ENCODE measurements at regions not wholly inside any gene's neighbourhood (a gene's known extent, or its start where the extent isn't known, plus 50 kb on each side); places are given as distances from the start of the nearest gene placed in this dataset.

- no peak overlapping the region for H3K27ac ChIP-seq (ENCODE audit: low read length)
- peaks cover 0 to 14% of the 10 kb centered on the region in 2 experiments for H3K27me3 ChIP-seq (replicated peaks in 1 of 2; ENCODE audit: control insufficient read depth in 2 of 2, extremely low read depth in 1 of 2, insufficient read depth in 2 of 2, low read length in 1 of 2)
- Mint-ChIP-seq H3K9me3 (no peaks in the 10 kb centered on the region), H3K27ac (no peak overlapping the region), H3K27me3 (peaks cover 14 to 19% of the 10 kb centered on the region in 2 donors), H3K36me3 (no peaks in the 10 kb centered on the region), H3K4me1 (peaks cover 0 to 6% (median 0%) of the 10 kb centered on the region in 3 donors), H3K4me3 (no peak overlapping the region)
- POLR2A ChIA-PET: no interaction called here
- ATAC-seq (replicated peaks in 1 of 4): no peak
- DNase-seq: no peak
- H3K36me3 ChIP-seq (ENCODE audit: control insufficient read depth in 2 of 2, extremely low read depth in 1 of 2, insufficient read depth in 1 of 2, low read length in 1 of 2): no peaks in the 10 kb centered on the region
- H3K9me3 ChIP-seq: no peaks in the 10 kb centered on the region
- no peak overlapping the region for H3K4me3 ChIP-seq (ENCODE audit: control insufficient read depth in 1 of 2, extremely low read depth in 1 of 2, low read length in 1 of 2)
- CTCF ChIA-PET: no interaction called here
- no peaks in the 10 kb centered on the region for H3K4me1 ChIP-seq (ENCODE audit: control insufficient read depth in 1 of 2, extremely low read depth in 1 of 2, insufficient read depth in 2 of 2, low read length in 2 of 2)
Measured at GRCh38 chr2:70397186-70397585, 95.3 kb upstream of the FAM136A start.

DNA sequence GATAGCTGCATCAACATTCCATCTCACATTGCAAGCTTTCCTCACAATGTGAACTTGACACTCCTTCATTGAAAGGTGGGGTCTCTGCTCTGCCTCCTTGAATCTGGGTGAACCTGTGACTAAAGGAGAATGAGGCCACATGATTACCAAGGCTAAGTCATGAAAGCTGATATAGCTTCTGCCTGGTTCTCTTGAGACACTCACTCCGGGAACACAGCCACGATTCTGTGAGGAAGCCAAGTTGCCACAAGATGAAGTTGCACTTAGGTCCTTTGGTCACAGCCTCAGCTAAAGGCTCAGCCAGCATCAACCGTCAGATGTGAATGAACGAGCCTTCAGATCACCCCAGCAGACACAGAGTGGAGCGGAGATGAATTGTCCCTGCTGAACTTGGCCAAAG is 94.7 kb upstream of the FAM136A start:
- no peak overlapping the region for H3K27ac Mint-ChIP-seq
- H3K27me3 Mint-ChIP-seq: peaks cover 14 to 19% of the 10 kb centered on the region in 2 donors
- no peak for ATAC-seq (replicated peaks in 1 of 4)
- 26% methylated on average over 4 of the region's 5 CpGs for WGBS (ENCODE audit: insufficient coverage)
- ChIA-PET POLR2A (interaction anchor here in 1 of 2 donors (0.7 kb wide), 1 partner anchor 872 kb away, joined by 7 read pairs; no protein-coding TSS in a partner anchor), CTCF (no interaction called here)
- Histone ChIP-seq H3K4me1 (ENCODE audit: control insufficient read depth in 1 of 2, extremely low read depth in 1 of 2, insufficient read depth in 2 of 2, low read length in 2 of 2) (no peaks in the 10 kb centered on the region), H3K36me3 (ENCODE audit: control insufficient read depth in 2 of 2, extremely low read depth in 1 of 2, insufficient read depth in 1 of 2, low read length in 1 of 2) (no peaks in the 10 kb centered on the region), H3K4me3 (ENCODE audit: control insufficient read depth in 1 of 2, extremely low read depth in 1 of 2, low read length in 1 of 2) (no peak overlapping the region), H3K27me3 (replicated peaks in 1 of 2; ENCODE audit: control insufficient read depth in 2 of 2, extremely low read depth in 1 of 2, insufficient read depth in 2 of 2, low read length in 1 of 2) (peaks cover 0 to 14% of the 10 kb centered on the region in 2 experiments), H3K27ac (ENCODE audit: low read length) (no peak overlapping the region), H3K9me3 (no peaks in the 10 kb centered on the region)
- H3K36me3 Mint-ChIP-seq: no peaks in the 10 kb centered on the region
- H3K4me1 Mint-ChIP-seq: peaks cover 0 to 6% (median 0%) of the 10 kb centered on the region in 3 donors
- DNase-seq: no peak
- H3K4me3 Mint-ChIP-seq: no peak overlapping the region
- H3K9me3 Mint-ChIP-seq: no peaks in the 10 kb centered on the region

- ATAC-seq (replicated peaks in 1 of 4) (no peak), DNase-seq (no peak)
- Mint-ChIP-seq H3K4me1 (peaks cover 0 to 6% (median 0%) of the 10 kb centered on the region in 3 donors), H3K4me3 (no peak overlapping the region), H3K27me3 (peaks cover 13 to 14% of the 10 kb centered on the region in 2 donors), H3K9me3 (no peaks in the 10 kb centered on the region), H3K36me3 (no peaks in the 10 kb centered on the region), H3K27ac (no peak overlapping the region)
- ChIA-PET CTCF (no interaction called here), POLR2A (interaction anchor here in 1 of 2 donors (0.6 kb wide), 1 partner anchor 304 kb away, joined by 6 read pairs; no protein-coding TSS in a partner anchor)
- WGBS (ENCODE audit: insufficient coverage): 92% methylated on average over 2 of the region's 3 CpGs
- no peaks in the 10 kb centered on the region for H3K4me1 ChIP-seq (ENCODE audit: control insufficient read depth in 1 of 2, extremely low read depth in 1 of 2, insufficient read depth in 2 of 2, low read length in 2 of 2)
- no peak overlapping the region for H3K27ac ChIP-seq (ENCODE audit: low read length)
- H3K27me3 ChIP-seq (replicated peaks in 1 of 2; ENCODE audit: control insufficient read depth in 2 of 2, extremely low read depth in 1 of 2, insufficient read depth in 2 of 2, low read length in 1 of 2): peaks cover 0 to 6% of the 10 kb centered on the region in 2 experiments
- H3K4me3 ChIP-seq (ENCODE audit: control insufficient read depth in 1 of 2, extremely low read depth in 1 of 2, low read length in 1 of 2): no peak overlapping the region
- H3K36me3 ChIP-seq (ENCODE audit: control insufficient read depth in 2 of 2, extremely low read depth in 1 of 2, insufficient read depth in 1 of 2, low read length in 1 of 2): no peaks in the 10 kb centered on the region
- no peaks in the 10 kb centered on the region for H3K9me3 ChIP-seq
Measured at GRCh38 chr2:70393881-70394280, 92.0 kb upstream of the FAM136A start.

DNA sequence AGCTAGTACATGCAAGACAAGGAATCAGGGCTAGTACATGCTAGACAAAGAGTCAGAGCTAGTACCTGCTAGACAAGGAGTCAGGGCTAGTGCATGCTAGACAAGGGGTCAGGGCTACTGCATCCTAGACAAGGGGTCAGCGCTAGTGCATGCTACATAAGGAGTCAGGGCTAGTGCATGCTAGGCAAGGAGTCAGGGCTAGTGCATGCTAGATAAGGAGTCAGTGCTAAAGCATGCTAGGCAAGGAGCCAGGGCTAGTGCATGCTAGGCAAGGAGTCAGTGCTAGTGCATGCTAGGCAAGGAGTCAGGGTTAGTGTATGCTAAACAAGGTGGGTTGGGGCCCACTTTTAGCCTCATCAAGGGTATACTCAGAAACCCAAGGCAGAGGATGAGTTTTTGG is 90.1 kb upstream of the FAM136A start:
- POLR2A ChIA-PET: no interaction called here
- no peaks in the 10 kb centered on the region for H3K9me3 Mint-ChIP-seq
- H3K4me1 Mint-ChIP-seq: no peaks in the 10 kb centered on the region

GRCh38 chr2:70391259-70391658 is 89.4 kb upstream of the FAM136A start:
- H3K36me3 ChIP-seq (ENCODE audit: control insufficient read depth in 2 of 2, extremely low read depth in 1 of 2, insufficient read depth in 1 of 2, low read length in 1 of 2): no peaks in the 10 kb centered on the region
- Mint-ChIP-seq H3K9me3 (no peaks in the 10 kb centered on the region), H3K27ac (no peak overlapping the region), H3K4me1 (no peaks in the 10 kb centered on the region), H3K27me3 (peaks cover 2 to 3% of the 10 kb centered on the region in 2 donors), H3K4me3 (no peak overlapping the region), H3K36me3 (no peaks in the 10 kb centered on the region)
- no peak overlapping the region for H3K4me3 ChIP-seq (ENCODE audit: control insufficient read depth in 1 of 2, extremely low read depth in 1 of 2, low read length in 1 of 2)
- no peaks in the 10 kb centered on the region for H3K4me1 ChIP-seq (ENCODE audit: control insufficient read depth in 1 of 2, extremely low read depth in 1 of 2, insufficient read depth in 2 of 2, low read length in 2 of 2)
- POLR2A ChIA-PET: no interaction called here
- no peaks in the 10 kb centered on the region for H3K27me3 ChIP-seq (replicated peaks in 1 of 2; ENCODE audit: control insufficient read depth in 2 of 2, extremely low read depth in 1 of 2, insufficient read depth in 2 of 2, low read length in 1 of 2)
- no peak for ATAC-seq (replicated peaks in 1 of 4)
- CTCF ChIA-PET: no interaction called here
- no peaks in the 10 kb centered on the region for H3K9me3 ChIP-seq
- no peak overlapping the region for H3K27ac ChIP-seq (ENCODE audit: low read length)
- no peak for DNase-seq

More for the DNA sequence above, 90.1 kb upstream of the FAM136A start:
- ATAC-seq (replicated peaks in 1 of 4) (no peak), DNase-seq (no peak)
- no peaks in the 10 kb centered on the region for H3K9me3 ChIP-seq
- no peaks in the 10 kb centered on the region for H3K36me3 ChIP-seq (ENCODE audit: control insufficient read depth in 2 of 2, extremely low read depth in 1 of 2, insufficient read depth in 1 of 2, low read length in 1 of 2)
- H3K27me3 Mint-ChIP-seq: peaks cover 2 to 3% of the 10 kb centered on the region in 2 donors
- H3K27ac ChIP-seq (ENCODE audit: low read length): no peak overlapping the region
- H3K4me1 ChIP-seq (ENCODE audit: control insufficient read depth in 1 of 2, extremely low read depth in 1 of 2, insufficient read depth in 2 of 2, low read length in 2 of 2): no peaks in the 10 kb centered on the region
- no peaks in the 10 kb centered on the region for H3K27me3 ChIP-seq (replicated peaks in 1 of 2; ENCODE audit: control insufficient read depth in 2 of 2, extremely low read depth in 1 of 2, insufficient read depth in 2 of 2, low read length in 1 of 2)
- CTCF ChIA-PET: no interaction called here
- H3K4me3 Mint-ChIP-seq: no peak overlapping the region
- H3K27ac Mint-ChIP-seq: no peak overlapping the region
- no peaks in the 10 kb centered on the region for H3K36me3 Mint-ChIP-seq
- WGBS (ENCODE audit: insufficient coverage): 92% methylated on average over 1 of the region's 1 CpG
- no peak overlapping the region for H3K4me3 ChIP-seq (ENCODE audit: control insufficient read depth in 1 of 2, extremely low read depth in 1 of 2, low read length in 1 of 2)

GRCh38 chr2:70388813-70389212 is 86.9 kb upstream of the FAM136A start:
- no peaks in the 10 kb centered on the region for H3K36me3 Mint-ChIP-seq
- POLR2A ChIA-PET: no interaction called here
- no peak overlapping the region for H3K4me3 ChIP-seq (ENCODE audit: control insufficient read depth in 1 of 2, extremely low read depth in 1 of 2, low read length in 1 of 2)
- H3K4me3 Mint-ChIP-seq: no peak overlapping the region
- no peak for DNase-seq
- H3K4me1 Mint-ChIP-seq: no peaks in the 10 kb centered on the region
- no peak overlapping the region for H3K27ac ChIP-seq (ENCODE audit: low read length)
- CTCF ChIA-PET: no interaction called here
- H3K27ac Mint-ChIP-seq: no peak overlapping the region
- H3K9me3 Mint-ChIP-seq: no peaks in the 10 kb centered on the region
- H3K36me3 ChIP-seq (ENCODE audit: control insufficient read depth in 2 of 2, extremely low read depth in 1 of 2, insufficient read depth in 1 of 2, low read length in 1 of 2): no peaks in the 10 kb centered on the region
- H3K27me3 Mint-ChIP-seq: no peaks in the 10 kb centered on the region
- no peaks in the 10 kb centered on the region for H3K9me3 ChIP-seq
- peaks cover 0 to 5% of the 10 kb centered on the region in 2 experiments for H3K27me3 ChIP-seq (replicated peaks in 1 of 2; ENCODE audit: control insufficient read depth in 2 of 2, extremely low read depth in 1 of 2, insufficient read depth in 2 of 2, low read length in 1 of 2)
- 70% methylated on average over 2 of the region's 5 CpGs for WGBS (ENCODE audit: insufficient coverage)
- no peaks in the 10 kb centered on the region for H3K4me1 ChIP-seq (ENCODE audit: control insufficient read depth in 1 of 2, extremely low read depth in 1 of 2, insufficient read depth in 2 of 2, low read length in 2 of 2)
- ATAC-seq (replicated peaks in 1 of 4): no peak

- ATAC-seq (replicated peaks in 1 of 4) (no peak), DNase-seq (no peak)
- H3K36me3 ChIP-seq (ENCODE audit: control insufficient read depth in 2 of 2, extremely low read depth in 1 of 2, insufficient read depth in 1 of 2, low read length in 1 of 2): no peaks in the 10 kb centered on the region
- H3K4me3 ChIP-seq (ENCODE audit: control insufficient read depth in 1 of 2, extremely low read depth in 1 of 2, low read length in 1 of 2): no peak overlapping the region
- H3K4me1 Mint-ChIP-seq: no peaks in the 10 kb centered on the region
- CTCF ChIA-PET: no interaction called here
- no peak overlapping the region for H3K4me3 Mint-ChIP-seq
- H3K4me1 ChIP-seq (ENCODE audit: control insufficient read depth in 1 of 2, extremely low read depth in 1 of 2, insufficient read depth in 2 of 2, low read length in 2 of 2): no peaks in the 10 kb centered on the region
- no CpG with 5 or more reads among the region's 1 CpG for WGBS (ENCODE audit: insufficient coverage)
- no peaks in the 10 kb centered on the region for H3K36me3 Mint-ChIP-seq
- peaks cover 0 to 5% of the 10 kb centered on the region in 2 experiments for H3K27me3 ChIP-seq (replicated peaks in 1 of 2; ENCODE audit: control insufficient read depth in 2 of 2, extremely low read depth in 1 of 2, insufficient read depth in 2 of 2, low read length in 1 of 2)
- no peak overlapping the region for H3K27ac Mint-ChIP-seq
- H3K27ac ChIP-seq (ENCODE audit: low read length): no peak overlapping the region
- no peaks in the 10 kb centered on the region for H3K9me3 ChIP-seq
- peaks cover 0 to 2% of the 10 kb centered on the region in 2 donors for H3K27me3 Mint-ChIP-seq
- H3K9me3 Mint-ChIP-seq: no peaks in the 10 kb centered on the region
- POLR2A ChIA-PET: no interaction called here
Measured at GRCh38 chr2:70388128-70388527, 86.3 kb upstream of the FAM136A start.
